SK-N-SH (cell line): ENCODE measurements at regions not wholly inside any gene's neighbourhood (a gene's known extent, or its start where the extent isn't known, plus 50 kb on each side); places are given as distances from the start of the nearest gene placed in this dataset.

Source experiments
- EP300 ChIP-seq, 2 experiments: IDR thresholded peaks; 2 replicates each; pipeline versions ENCODE4 v1.4.0 to v1.6.1; 2012; ENCODE audit warnings: borderline replicate concordance in 1 of 2, low read depth in 1 of 2, low read length in 1 of 2
- IRF3 ChIP-seq: fragments of 150-350 bp; IDR thresholded peaks from 2 replicates; pipeline ENCODE4 v1.6.1; 2016; ENCODE audit warnings: mild to moderate bottlenecking, low read depth, low read length
- JUND ChIP-seq: IDR thresholded peaks from 2 replicates; pipeline ENCODE4 v1.4.0; 2012
- MEF2A ChIP-seq: IDR thresholded peaks from 2 replicates; pipeline ENCODE4 v1.4.0; 2012; ENCODE audit warnings: low read depth, borderline replicate concordance
- POLR2AphosphoS5 ChIP-seq: IDR thresholded peaks from 2 replicates; pipeline ENCODE4 v1.6.1; 2012; ENCODE audit warnings: low read depth, low read length
- RCOR1 ChIP-seq: fragments of 150-350 bp; IDR thresholded peaks from 2 replicates; pipeline ENCODE4 v1.6.1; 2017; ENCODE audit warnings: antibody characterized with exemption, low read length
- RFX5 ChIP-seq: IDR thresholded peaks from 2 replicates; pipeline ENCODE4 v1.6.1; 2012; ENCODE audit warnings: mild to moderate bottlenecking, improper control_type of control experiment, low read length
- TAF1 ChIP-seq: IDR thresholded peaks from 2 replicates; pipeline ENCODE4 v1.6.1; 2012; ENCODE audit warnings: low read depth, mild to moderate bottlenecking, low read length, moderate library complexity, borderline replicate concordance
- TEAD4 ChIP-seq: IDR thresholded peaks from 2 replicates; pipeline ENCODE4 v1.4.0; 2012; ENCODE audit warnings: mild to moderate bottlenecking, borderline replicate concordance; ENCODE audit not compliant: insufficient read depth
- TF ChIP-seq, protein P1 (sequence below): fragments of 200-600 bp; sonication (generic); IDR thresholded peaks from 2 replicates; pipeline ENCODE4 v1.6.1; 2017; ENCODE audit warnings: antibody characterized with exemption, mild to moderate bottlenecking, moderate library complexity
- TF ChIP-seq, protein P2 (sequence below): IDR thresholded peaks from 2 replicates; pipeline ENCODE4 v1.6.1; 2012; ENCODE audit warnings: mild to moderate bottlenecking, low read depth, low read length, moderate library complexity
- TF ChIP-seq, protein P3 (sequence below): IDR thresholded peaks from 2 replicates; pipeline ENCODE4 v1.4.0; 2012; ENCODE audit warnings: low read depth, borderline replicate concordance
- TF ChIP-seq, protein P4 (sequence below): fragments of 150-350 bp; IDR thresholded peaks from 2 replicates; pipeline ENCODE4 v1.6.1; 2017; ENCODE audit warnings: antibody characterized with exemption, low read length, low read depth, borderline replicate concordance

DNA sequence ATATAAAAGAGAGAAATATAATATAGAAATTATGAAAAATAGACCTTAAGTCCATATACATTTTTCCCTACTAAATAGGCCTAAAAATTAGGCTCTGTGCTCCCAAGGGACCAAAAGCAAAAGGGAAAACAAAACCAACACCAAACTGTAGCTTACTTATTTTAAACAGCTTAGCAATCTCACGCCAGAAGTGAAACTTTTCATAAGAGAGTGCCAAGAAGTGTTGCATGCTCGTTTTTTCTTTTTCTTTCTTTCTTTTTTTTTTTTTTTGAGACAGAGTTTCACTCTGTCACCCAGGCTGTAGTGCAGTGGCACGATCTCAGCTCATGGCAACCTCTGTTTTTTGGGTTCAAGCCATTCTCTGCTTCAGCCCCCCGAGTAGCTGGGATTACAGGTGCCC is 250.4 kb downstream of the TMA16 start:
- TF ChIP-seq EP300 (IDR thresholded peaks at IDR 0.05; ENCODE audit: borderline replicate concordance in 1 of 2, low read depth in 1 of 2, low read length in 1 of 2), result no peak
- TF ChIP-seq, protein P1, sequence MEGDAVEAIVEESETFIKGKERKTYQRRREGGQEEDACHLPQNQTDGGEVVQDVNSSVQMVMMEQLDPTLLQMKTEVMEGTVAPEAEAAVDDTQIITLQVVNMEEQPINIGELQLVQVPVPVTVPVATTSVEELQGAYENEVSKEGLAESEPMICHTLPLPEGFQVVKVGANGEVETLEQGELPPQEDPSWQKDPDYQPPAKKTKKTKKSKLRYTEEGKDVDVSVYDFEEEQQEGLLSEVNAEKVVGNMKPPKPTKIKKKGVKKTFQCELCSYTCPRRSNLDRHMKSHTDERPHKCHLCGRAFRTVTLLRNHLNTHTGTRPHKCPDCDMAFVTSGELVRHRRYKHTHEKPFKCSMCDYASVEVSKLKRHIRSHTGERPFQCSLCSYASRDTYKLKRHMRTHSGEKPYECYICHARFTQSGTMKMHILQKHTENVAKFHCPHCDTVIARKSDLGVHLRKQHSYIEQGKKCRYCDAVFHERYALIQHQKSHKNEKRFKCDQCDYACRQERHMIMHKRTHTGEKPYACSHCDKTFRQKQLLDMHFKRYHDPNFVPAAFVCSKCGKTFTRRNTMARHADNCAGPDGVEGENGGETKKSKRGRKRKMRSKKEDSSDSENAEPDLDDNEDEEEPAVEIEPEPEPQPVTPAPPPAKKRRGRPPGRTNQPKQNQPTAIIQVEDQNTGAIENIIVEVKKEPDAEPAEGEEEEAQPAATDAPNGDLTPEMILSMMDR, result no peak
- TF ChIP-seq TAF1, result no peak
- no peak for TF ChIP-seq IRF3
- no peak for TF ChIP-seq RFX5
- TF ChIP-seq, protein P2, sequence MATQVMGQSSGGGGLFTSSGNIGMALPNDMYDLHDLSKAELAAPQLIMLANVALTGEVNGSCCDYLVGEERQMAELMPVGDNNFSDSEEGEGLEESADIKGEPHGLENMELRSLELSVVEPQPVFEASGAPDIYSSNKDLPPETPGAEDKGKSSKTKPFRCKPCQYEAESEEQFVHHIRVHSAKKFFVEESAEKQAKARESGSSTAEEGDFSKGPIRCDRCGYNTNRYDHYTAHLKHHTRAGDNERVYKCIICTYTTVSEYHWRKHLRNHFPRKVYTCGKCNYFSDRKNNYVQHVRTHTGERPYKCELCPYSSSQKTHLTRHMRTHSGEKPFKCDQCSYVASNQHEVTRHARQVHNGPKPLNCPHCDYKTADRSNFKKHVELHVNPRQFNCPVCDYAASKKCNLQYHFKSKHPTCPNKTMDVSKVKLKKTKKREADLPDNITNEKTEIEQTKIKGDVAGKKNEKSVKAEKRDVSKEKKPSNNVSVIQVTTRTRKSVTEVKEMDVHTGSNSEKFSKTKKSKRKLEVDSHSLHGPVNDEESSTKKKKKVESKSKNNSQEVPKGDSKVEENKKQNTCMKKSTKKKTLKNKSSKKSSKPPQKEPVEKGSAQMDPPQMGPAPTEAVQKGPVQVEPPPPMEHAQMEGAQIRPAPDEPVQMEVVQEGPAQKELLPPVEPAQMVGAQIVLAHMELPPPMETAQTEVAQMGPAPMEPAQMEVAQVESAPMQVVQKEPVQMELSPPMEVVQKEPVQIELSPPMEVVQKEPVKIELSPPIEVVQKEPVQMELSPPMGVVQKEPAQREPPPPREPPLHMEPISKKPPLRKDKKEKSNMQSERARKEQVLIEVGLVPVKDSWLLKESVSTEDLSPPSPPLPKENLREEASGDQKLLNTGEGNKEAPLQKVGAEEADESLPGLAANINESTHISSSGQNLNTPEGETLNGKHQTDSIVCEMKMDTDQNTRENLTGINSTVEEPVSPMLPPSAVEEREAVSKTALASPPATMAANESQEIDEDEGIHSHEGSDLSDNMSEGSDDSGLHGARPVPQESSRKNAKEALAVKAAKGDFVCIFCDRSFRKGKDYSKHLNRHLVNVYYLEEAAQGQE, result no peak
- TF ChIP-seq TEAD4, result no peak
- TF ChIP-seq MEF2A, result no peak
- TF ChIP-seq POLR2AphosphoS5, result no peak
- TF ChIP-seq RCOR1, result no peak
- TF ChIP-seq, protein P3, sequence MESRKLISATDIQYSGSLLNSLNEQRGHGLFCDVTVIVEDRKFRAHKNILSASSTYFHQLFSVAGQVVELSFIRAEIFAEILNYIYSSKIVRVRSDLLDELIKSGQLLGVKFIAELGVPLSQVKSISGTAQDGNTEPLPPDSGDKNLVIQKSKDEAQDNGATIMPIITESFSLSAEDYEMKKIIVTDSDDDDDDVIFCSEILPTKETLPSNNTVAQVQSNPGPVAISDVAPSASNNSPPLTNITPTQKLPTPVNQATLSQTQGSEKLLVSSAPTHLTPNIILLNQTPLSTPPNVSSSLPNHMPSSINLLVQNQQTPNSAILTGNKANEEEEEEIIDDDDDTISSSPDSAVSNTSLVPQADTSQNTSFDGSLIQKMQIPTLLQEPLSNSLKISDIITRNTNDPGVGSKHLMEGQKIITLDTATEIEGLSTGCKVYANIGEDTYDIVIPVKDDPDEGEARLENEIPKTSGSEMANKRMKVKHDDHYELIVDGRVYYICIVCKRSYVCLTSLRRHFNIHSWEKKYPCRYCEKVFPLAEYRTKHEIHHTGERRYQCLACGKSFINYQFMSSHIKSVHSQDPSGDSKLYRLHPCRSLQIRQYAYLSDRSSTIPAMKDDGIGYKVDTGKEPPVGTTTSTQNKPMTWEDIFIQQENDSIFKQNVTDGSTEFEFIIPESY, result no peak
- TF ChIP-seq JUND, result no peak
- TF ChIP-seq, protein P4, sequence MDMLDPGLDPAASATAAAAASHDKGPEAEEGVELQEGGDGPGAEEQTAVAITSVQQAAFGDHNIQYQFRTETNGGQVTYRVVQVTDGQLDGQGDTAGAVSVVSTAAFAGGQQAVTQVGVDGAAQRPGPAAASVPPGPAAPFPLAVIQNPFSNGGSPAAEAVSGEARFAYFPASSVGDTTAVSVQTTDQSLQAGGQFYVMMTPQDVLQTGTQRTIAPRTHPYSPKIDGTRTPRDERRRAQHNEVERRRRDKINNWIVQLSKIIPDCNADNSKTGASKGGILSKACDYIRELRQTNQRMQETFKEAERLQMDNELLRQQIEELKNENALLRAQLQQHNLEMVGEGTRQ, result no peak
